GM12891 (cell line): ENCODE measurements at regions not wholly inside any gene's neighbourhood (a gene's known extent, or its start where the extent isn't known, plus 50 kb on each side); places are given as distances from the start of the nearest gene placed in this dataset.

Source experiments
- POLR2A ChIP-seq: IDR thresholded peaks from 2 replicates; pipeline ENCODE4 v1.6.1; 2011; ENCODE audit warnings: low read depth, low read length, control low read depth
- POLR2AphosphoS5 ChIP-seq: IDR thresholded peaks from 2 replicates; pipeline ENCODE4 v1.6.1; 2011; ENCODE audit warnings: low read depth, low read length, control low read depth
- POU2F2 ChIP-seq: IDR thresholded peaks from 2 replicates; pipeline ENCODE4 v1.6.1; 2011; ENCODE audit warnings: low read depth, mild to moderate bottlenecking, control low read depth, low read length, moderate library complexity
- SPI1 ChIP-seq: IDR thresholded peaks from 2 replicates; pipeline ENCODE4 v1.6.1; 2011; ENCODE audit warnings: low read depth, low read length, control low read depth
- TAF1 ChIP-seq: IDR thresholded peaks from 2 replicates; pipeline ENCODE4 v1.6.1; 2011; ENCODE audit warnings: low read depth, low read length, control low read depth

GRCh38 chr4:30939684-30940083, 219.5 kb downstream of the PCDH7 start:
- no peak for TF ChIP-seq POLR2A
- no peak for TF ChIP-seq TAF1
- no peak for TF ChIP-seq POLR2AphosphoS5
- TF ChIP-seq SPI1, result no peak
- no peak for TF ChIP-seq POU2F2
